WERI-Rb-1 (cell line): ENCODE measurements at regions not wholly inside any gene's neighbourhood (a gene's known extent, or its start where the extent isn't known, plus 50 kb on each side); places are given as distances from the start of the nearest gene placed in this dataset.

ENCODE experiments used
- DNase-seq: peaks from one replicate; pipeline ENCODE4 v3.0.0-alpha.2; 2020
- H3K27ac ChIP-seq: fragments of 250-450 bp; sonication (Bioruptor Pico); 2 replicates; pipeline ENCODE4 v1.5.1; 2020; ENCODE audit warnings: mild to moderate bottlenecking, moderate library complexity
- H3K27me3 ChIP-seq: fragments of 250-450 bp; sonication (Bioruptor Pico); 2 replicates; pipeline ENCODE4 v1.5.1; 2021; ENCODE audit warnings: mild to moderate bottlenecking, low read depth, moderate library complexity; ENCODE audit not compliant: insufficient read depth, severe bottlenecking
- H3K36me3 ChIP-seq: fragments of 250-450 bp; sonication (Bioruptor Pico); 2 replicates; pipeline ENCODE4 v1.5.1; 2020; ENCODE audit warnings: mild to moderate bottlenecking, moderate library complexity
- H3K4me3 ChIP-seq: 2 replicates; pipeline ENCODE4 v1.5.1; 2011; ENCODE audit warnings: low read depth, mild to moderate bottlenecking, control low read depth, low read length
- H3K9me3 ChIP-seq: fragments of 250-450 bp; sonication (Bioruptor Pico); 2 replicates; pipeline ENCODE4 v1.5.1; 2021; ENCODE audit warnings: mild to moderate bottlenecking, moderate library complexity; ENCODE audit not compliant: severe bottlenecking
- CTCF ChIP-seq: IDR thresholded peaks from 2 replicates; pipeline ENCODE4 v1.5.1; 2011; ENCODE audit warnings: low read depth, mild to moderate bottlenecking, control low read depth, inconsistent platforms, low read length

GRCh38 chr4:4772534-4772933 is 86.9 kb upstream of the MSX1 start:
- Histone ChIP-seq H3K4me3 (no peak overlapping the region), H3K36me3 (no peaks in the 10 kb centered on the region), H3K9me3 (no peaks in the 10 kb centered on the region), H3K27me3 (no peaks in the 10 kb centered on the region), H3K27ac (no peak overlapping the region)
- TF ChIP-seq CTCF = no peak
- DNase-seq = no peak

- Histone ChIP-seq H3K27me3 (no peaks in the 10 kb centered on the region), H3K9me3 (no peaks in the 10 kb centered on the region), H3K4me3 (no peak overlapping the region), H3K27ac (no peak overlapping the region), H3K36me3 (no peaks in the 10 kb centered on the region)
- TF ChIP-seq CTCF = no peak
- no peak for DNase-seq
These were observed 88.3 kb upstream of the MSX1 start for GRCh38 chr4:4771160-4771559.

- Histone ChIP-seq H3K4me3 (no peak overlapping the region), H3K36me3 (no peaks in the 10 kb centered on the region), H3K9me3 (no peaks in the 10 kb centered on the region), H3K27me3 (no peaks in the 10 kb centered on the region), H3K27ac (no peak overlapping the region)
- no peak for TF ChIP-seq CTCF
- DNase-seq = no peak
These were observed 88.9 kb upstream of the MSX1 start for GRCh38 chr4:4770610-4771009.

- H3K27me3 ChIP-seq = no peaks in the 10 kb centered on the region
- H3K36me3 ChIP-seq = no peaks in the 10 kb centered on the region
- no peak overlapping the region for H3K4me3 ChIP-seq
- no peak for TF ChIP-seq CTCF
- no peaks in the 10 kb centered on the region for H3K9me3 ChIP-seq
- DNase-seq = no peak
- no peak overlapping the region for H3K27ac ChIP-seq
These were observed 92.9 kb upstream of the MSX1 start for GRCh38 chr4:4766564-4766963.

GRCh38 chr4:4765811-4766210 is 93.7 kb upstream of the MSX1 start:
- no peak overlapping the region for H3K27ac ChIP-seq
- no peaks in the 10 kb centered on the region for H3K27me3 ChIP-seq
- no peak overlapping the region for H3K4me3 ChIP-seq
- H3K9me3 ChIP-seq = no peaks in the 10 kb centered on the region
- H3K36me3 ChIP-seq = no peaks in the 10 kb centered on the region
- DNase-seq = no peak
- no peak for TF ChIP-seq CTCF

- TF ChIP-seq CTCF = no peak
- no peak overlapping the region for H3K4me3 ChIP-seq
- no peaks in the 10 kb centered on the region for H3K36me3 ChIP-seq
- no peak overlapping the region for H3K27ac ChIP-seq
- H3K9me3 ChIP-seq = no peaks in the 10 kb centered on the region
- DNase-seq = no peak
- no peaks in the 10 kb centered on the region for H3K27me3 ChIP-seq
These were observed 94.9 kb upstream of the MSX1 start for GRCh38 chr4:4764558-4764905.
